Endothelial cell of umbilical vein (primary cell): ENCODE measurements at regions not wholly inside any gene's neighbourhood (a gene's known extent, or its start where the extent isn't known, plus 50 kb on each side); places are given as distances from the start of the nearest gene placed in this dataset.

ENCODE experiments used
- CTCF ChIP-seq, 2 donors: IDR thresholded peaks; 1 replicate in 1 of 2; 2 replicates in 1 of 2; pipeline ENCODE4 v1.5.1; 2011; ENCODE audit warnings: low read length in 2 of 2, mild to moderate bottlenecking in 2 of 2, moderate library complexity in 2 of 2, control low read depth in 1 of 2, inconsistent platforms in 1 of 2, low read depth in 1 of 2; ENCODE audit not compliant: insufficient read depth in 1 of 2; ENCODE audit errors: extremely low read depth in 1 of 2
- EZH2 ChIP-seq: IDR thresholded peaks from 2 replicates; pipeline ENCODE4 v1.6.1; 2012; ENCODE audit warnings: borderline replicate concordance, low read depth, mild to moderate bottlenecking, moderate library complexity, low read length, inconsistent platforms; ENCODE audit not compliant: severe bottlenecking
- JUN ChIP-seq: IDR thresholded peaks from 2 replicates; pipeline ENCODE4 v1.6.1; 2011; ENCODE audit warnings: borderline replicate concordance, low read depth; ENCODE audit not compliant: insufficient read length, insufficient read depth
- MAX ChIP-seq: IDR thresholded peaks from 2 replicates; pipeline ENCODE4 v1.6.1; 2011; ENCODE audit not compliant: insufficient read depth, insufficient read length
- POLR2A ChIP-seq: IDR thresholded peaks from 2 replicates; pipeline ENCODE4 v1.6.1; 2012; ENCODE audit warnings: low read depth, mild to moderate bottlenecking, control low read depth, low read length

- TF ChIP-seq CTCF (IDR thresholded peaks at IDR 0.05; ENCODE audit: extremely low read depth in 1 of 2, insufficient read depth in 1 of 2, low read depth in 1 of 2, low read length in 2 of 2) (no peak), EZH2 (no peak), JUN (no peak), POLR2A (no peak), MAX (no peak)
Observed at GRCh38 chr1:18039102-18039501, 68.5 kb upstream of the IGSF21 start.
